Epidermal melanocyte (primary cell): ENCODE measurements at regions not wholly inside any gene's neighbourhood (a gene's known extent, or its start where the extent isn't known, plus 50 kb on each side); places are given as distances from the start of the nearest gene placed in this dataset.
A peak's percentile ranks its signal among the peaks of the same experiment; 100 is the strongest.
"Not testable (repeated sequence)": the region's sequence is repeated elsewhere in the genome, so short reads cannot be mapped to it uniquely, and the experiment has no call there.

Experiments used
- DNase-seq: peaks from one replicate; pipeline ENCODE4 v3.0.0; 2011; ENCODE audit warnings: low spot score; ENCODE audit not compliant: insufficient read length

GRCh38 chr2:216971593-216971992, 111.7 kb upstream of the TNP1 start:
- no peak for DNase-seq

GRCh38 chr2:216970359-216970915, 110.6 kb upstream of the TNP1 start:
- no peak for DNase-seq

- DNase-seq, result no peak
Measured at GRCh38 chr2:216967889-216968288, 108.0 kb upstream of the TNP1 start.

- DNase-seq, result no peak
Measured at GRCh38 chr2:216960671-216961268, 100.9 kb upstream of the TNP1 start.

- no peak for DNase-seq
Measured at GRCh38 chr2:216959433-216959832, 99.6 kb upstream of the TNP1 start.

- no peak for DNase-seq
Measured at GRCh38 chr2:216956820-216957493, 97.1 kb upstream of the TNP1 start.

GRCh38 chr2:216951171-216951570, 91.3 kb upstream of the TNP1 start:
- no peak for DNase-seq

- DNase-seq, result no peak
Measured at GRCh38 chr2:216950547-216950946, 90.7 kb upstream of the TNP1 start.

- peak; percentile 24 for DNase-seq
Measured at GRCh38 chr2:216949700-216950413, 90.0 kb upstream of the TNP1 start.

- DNase-seq, result no peak
Measured at GRCh38 chr2:216947055-216947454, 87.2 kb upstream of the TNP1 start.

- DNase-seq, result no peak
Measured at GRCh38 chr2:216944733-216945132, 84.9 kb upstream of the TNP1 start.

- no peak for DNase-seq
Measured at GRCh38 chr2:216943109-216943508, 83.2 kb upstream of the TNP1 start.

GRCh38 chr2:216942465-216942864, 82.6 kb upstream of the TNP1 start:
- no peak for DNase-seq

GRCh38 chr2:216942016-216942415, 82.2 kb upstream of the TNP1 start:
- DNase-seq, result peak; percentile 31

- DNase-seq, result no peak
Measured at GRCh38 chr2:216936954-216937357, 77.1 kb upstream of the TNP1 start.

GRCh38 chr2:216934623-216935022, 74.8 kb upstream of the TNP1 start:
- DNase-seq, result no peak

GRCh38 chr2:216934151-216934550, 74.3 kb upstream of the TNP1 start:
- DNase-seq, result no peak

- no peak for DNase-seq
Measured at GRCh38 chr2:216932863-216933548, 73.1 kb upstream of the TNP1 start.

- DNase-seq, result no peak
Measured at GRCh38 chr2:216932113-216932862, 72.4 kb upstream of the TNP1 start.

- no peak for DNase-seq
Measured at GRCh38 chr2:216930716-216931115, 70.9 kb upstream of the TNP1 start.

- DNase-seq, result not testable (repeated sequence)
Measured at GRCh38 chr2:216929338-216929737, 69.5 kb upstream of the TNP1 start.
